ENCODE measurements at regions not wholly inside any gene's neighbourhood (a gene's known extent, or its start where the extent isn't known, plus 50 kb on each side); places are given as distances from the start of the nearest gene placed in this dataset.

DNA sequence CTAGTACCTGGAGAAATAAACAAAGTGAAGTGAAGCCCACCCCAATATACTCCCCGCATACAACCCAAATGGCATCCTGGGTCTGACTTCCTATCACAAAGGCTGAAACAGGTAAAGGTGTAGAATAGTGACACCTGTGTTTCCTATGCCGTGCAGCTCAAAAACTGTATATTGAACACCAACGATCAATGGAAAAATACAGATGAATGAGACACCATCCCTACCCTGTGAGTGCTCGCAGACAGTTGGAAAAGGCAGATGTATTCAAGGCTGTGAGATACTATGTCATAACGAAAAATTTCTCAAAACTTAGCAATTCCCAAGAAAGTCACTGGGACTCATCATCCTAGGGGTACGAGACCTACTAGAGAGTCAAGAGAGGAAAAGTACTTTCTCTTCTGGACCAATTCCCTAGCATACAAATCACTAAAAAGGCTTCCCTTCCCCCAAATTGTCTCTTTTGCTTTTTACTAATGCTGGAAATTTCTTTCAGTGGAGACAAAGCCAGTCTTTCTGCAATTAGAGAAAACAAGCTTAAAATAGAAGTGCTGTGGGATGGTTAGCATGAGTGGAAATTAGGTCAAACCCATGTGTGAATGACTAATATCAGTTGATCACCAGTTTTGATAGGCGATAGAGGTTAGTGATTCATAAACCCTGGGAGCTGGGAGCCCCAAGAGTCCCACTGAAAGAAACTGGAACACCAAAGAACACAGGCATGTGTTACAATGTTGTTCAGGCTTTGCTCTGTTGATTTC lies 249.7 kb downstream of the SPTSSA start:
- DNase-seq (ENCODE audit: extremely low read depth in 1 of 4, low spot score in 3 of 4) (no peak), ATAC-seq (no peak), FAIRE-seq (no peak)
- in situ Hi-C loops (cut with MboI) (no loop called here), intact Hi-C loops (cut with micrococcal nuclease) (no loop called here)
- no peaks in the 10 kb centered on the region for H3K9me1 ChIP-seq (ENCODE audit: control insufficient read depth, insufficient read depth, low read length)
- CTCF ChIA-PET (ENCODE audit: low intra/inter-chr PET ratio) = no interaction called here
- BruUV-seq (replicated peaks) = no TSS peak
- H3K4me2 ChIP-seq (ENCODE audit: insufficient read depth, low read length) = no peak overlapping the region
- H3K27me3 ChIP-seq (ENCODE audit: control insufficient read depth in 2 of 2, insufficient read depth in 2 of 2, low read length in 2 of 2) = peaks cover 0 to 3% of the 10 kb centered on the region in 2 experiments; a peak in 1 of 5 replicates
- no peaks in the 10 kb centered on the region for H3K79me2 ChIP-seq (ENCODE audit: control insufficient read depth, insufficient read depth, low read length)
- no peaks in the 10 kb centered on the region for H4K20me1 ChIP-seq (replicated peaks; ENCODE audit: control insufficient read depth, insufficient read depth, low read length)
- WGBS (ENCODE audit: insufficient coverage, low coverage, missing lambda C conversion rate) = 1% methylated on average over 7 of the region's 7 CpGs
- H3K4me3 ChIP-seq = no peak overlapping the region
- no peaks in the 10 kb centered on the region for H3K9me3 ChIP-seq (replicated peaks; ENCODE audit: control insufficient read depth, insufficient read depth, low read depth, low read length)
- H2AFZ ChIP-seq (ENCODE audit: low read depth, low read length) = no peak overlapping the region
- no peak overlapping the region for H3K27ac ChIP-seq (ENCODE audit: extremely low read depth, low read depth, low read length)
- POLR2A ChIA-PET = no interaction called here
- H3K9ac ChIP-seq (ENCODE audit: insufficient read depth in 1 of 2, low read depth in 2 of 2, low read length in 2 of 2) = no peak overlapping the region
- no peaks in the 10 kb centered on the region for H3K36me3 ChIP-seq (ENCODE audit: control insufficient read depth, insufficient read depth, low read length)
- H3K4me1 ChIP-seq (replicated peaks in 1 of 2; ENCODE audit: control insufficient read depth in 2 of 2, insufficient read depth in 2 of 2, low read length in 2 of 2) = no peaks in the 10 kb centered on the region
- TF ChIP-seq EP300 (IDR thresholded peaks at IDR 0.05; ENCODE audit: low read length) (no peak), CBFB (CRISPR knock-in tag; IDR thresholded peaks at IDR 0.05) (no peak), YBX1 (IDR thresholded peaks at IDR 0.05) (no peak), PPARD (CRISPR knock-in tag; IDR thresholded peaks at IDR 0.05) (no peak), ZNF134 (CRISPR knock-in tag; conservative IDR thresholded peaks at IDR 0.05) (no peak), STAT5A (IDR thresholded peaks at IDR 0.05; ENCODE audit: borderline replicate concordance, low read length) (no peak), CHD1 (IDR thresholded peaks at IDR 0.05; ENCODE audit: low read length) (no peak), ZNF668 (CRISPR knock-in tag; IDR thresholded peaks at IDR 0.05) (no peak), CBX2 (IDR thresholded peaks at IDR 0.05; ENCODE audit: insufficient read depth, low read length, poor library complexity, severe bottlenecking) (no peak), HNRNPL (IDR thresholded peaks at IDR 0.05; ENCODE audit: low read depth, low read length) (no peak), ZNF431 (CRISPR knock-in tag; IDR thresholded peaks at IDR 0.05) (no peak), EGR1 (conservative IDR thresholded peaks at IDR 0.05) (no peak)
- TF ChIP-seq, protein P1, sequence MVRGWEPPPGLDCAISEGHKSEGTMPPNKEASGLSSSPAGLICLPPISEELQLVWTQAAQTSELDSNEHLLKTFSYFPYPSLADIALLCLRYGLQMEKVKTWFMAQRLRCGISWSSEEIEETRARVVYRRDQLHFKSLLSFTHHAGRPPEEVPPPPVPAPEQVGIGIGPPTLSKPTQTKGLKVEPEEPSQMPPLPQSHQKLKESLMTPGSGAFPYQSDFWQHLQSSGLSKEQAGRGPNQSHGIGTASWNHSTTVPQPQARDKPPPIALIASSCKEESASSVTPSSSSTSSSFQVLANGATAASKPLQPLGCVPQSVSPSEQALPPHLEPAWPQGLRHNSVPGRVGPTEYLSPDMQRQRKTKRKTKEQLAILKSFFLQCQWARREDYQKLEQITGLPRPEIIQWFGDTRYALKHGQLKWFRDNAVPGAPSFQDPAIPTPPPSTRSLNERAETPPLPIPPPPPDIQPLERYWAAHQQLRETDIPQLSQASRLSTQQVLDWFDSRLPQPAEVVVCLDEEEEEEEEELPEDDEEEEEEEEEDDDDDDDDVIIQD (CRISPR knock-in tag; IDR thresholded peaks at IDR 0.05) = no peak
- TF ChIP-seq, protein P2, sequence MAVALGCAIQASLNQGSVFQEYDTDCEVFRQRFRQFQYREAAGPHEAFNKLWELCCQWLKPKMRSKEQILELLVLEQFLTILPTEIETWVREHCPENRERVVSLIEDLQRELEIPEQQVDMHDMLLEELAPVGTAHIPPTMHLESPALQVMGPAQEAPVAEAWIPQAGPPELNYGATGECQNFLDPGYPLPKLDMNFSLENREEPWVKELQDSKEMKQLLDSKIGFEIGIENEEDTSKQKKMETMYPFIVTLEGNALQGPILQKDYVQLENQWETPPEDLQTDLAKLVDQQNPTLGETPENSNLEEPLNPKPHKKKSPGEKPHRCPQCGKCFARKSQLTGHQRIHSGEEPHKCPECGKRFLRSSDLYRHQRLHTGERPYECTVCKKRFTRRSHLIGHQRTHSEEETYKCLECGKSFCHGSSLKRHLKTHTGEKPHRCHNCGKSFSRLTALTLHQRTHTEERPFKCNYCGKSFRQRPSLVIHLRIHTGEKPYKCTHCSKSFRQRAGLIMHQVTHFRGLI (CRISPR knock-in tag; IDR thresholded peaks at IDR 0.05) = no peak
- TF ChIP-seq, protein P3, sequence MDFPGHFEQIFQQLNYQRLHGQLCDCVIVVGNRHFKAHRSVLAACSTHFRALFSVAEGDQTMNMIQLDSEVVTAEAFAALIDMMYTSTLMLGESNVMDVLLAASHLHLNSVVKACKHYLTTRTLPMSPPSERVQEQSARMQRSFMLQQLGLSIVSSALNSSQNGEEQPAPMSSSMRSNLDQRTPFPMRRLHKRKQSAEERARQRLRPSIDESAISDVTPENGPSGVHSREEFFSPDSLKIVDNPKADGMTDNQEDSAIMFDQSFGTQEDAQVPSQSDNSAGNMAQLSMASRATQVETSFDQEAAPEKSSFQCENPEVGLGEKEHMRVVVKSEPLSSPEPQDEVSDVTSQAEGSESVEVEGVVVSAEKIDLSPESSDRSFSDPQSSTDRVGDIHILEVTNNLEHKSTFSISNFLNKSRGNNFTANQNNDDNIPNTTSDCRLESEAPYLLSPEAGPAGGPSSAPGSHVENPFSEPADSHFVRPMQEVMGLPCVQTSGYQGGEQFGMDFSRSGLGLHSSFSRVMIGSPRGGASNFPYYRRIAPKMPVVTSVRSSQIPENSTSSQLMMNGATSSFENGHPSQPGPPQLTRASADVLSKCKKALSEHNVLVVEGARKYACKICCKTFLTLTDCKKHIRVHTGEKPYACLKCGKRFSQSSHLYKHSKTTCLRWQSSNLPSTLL (IDR thresholded peaks at IDR 0.05) = no peak
- TF ChIP-seq, protein P4, sequence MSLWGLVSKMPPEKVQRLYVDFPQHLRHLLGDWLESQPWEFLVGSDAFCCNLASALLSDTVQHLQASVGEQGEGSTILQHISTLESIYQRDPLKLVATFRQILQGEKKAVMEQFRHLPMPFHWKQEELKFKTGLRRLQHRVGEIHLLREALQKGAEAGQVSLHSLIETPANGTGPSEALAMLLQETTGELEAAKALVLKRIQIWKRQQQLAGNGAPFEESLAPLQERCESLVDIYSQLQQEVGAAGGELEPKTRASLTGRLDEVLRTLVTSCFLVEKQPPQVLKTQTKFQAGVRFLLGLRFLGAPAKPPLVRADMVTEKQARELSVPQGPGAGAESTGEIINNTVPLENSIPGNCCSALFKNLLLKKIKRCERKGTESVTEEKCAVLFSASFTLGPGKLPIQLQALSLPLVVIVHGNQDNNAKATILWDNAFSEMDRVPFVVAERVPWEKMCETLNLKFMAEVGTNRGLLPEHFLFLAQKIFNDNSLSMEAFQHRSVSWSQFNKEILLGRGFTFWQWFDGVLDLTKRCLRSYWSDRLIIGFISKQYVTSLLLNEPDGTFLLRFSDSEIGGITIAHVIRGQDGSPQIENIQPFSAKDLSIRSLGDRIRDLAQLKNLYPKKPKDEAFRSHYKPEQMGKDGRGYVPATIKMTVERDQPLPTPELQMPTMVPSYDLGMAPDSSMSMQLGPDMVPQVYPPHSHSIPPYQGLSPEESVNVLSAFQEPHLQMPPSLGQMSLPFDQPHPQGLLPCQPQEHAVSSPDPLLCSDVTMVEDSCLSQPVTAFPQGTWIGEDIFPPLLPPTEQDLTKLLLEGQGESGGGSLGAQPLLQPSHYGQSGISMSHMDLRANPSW (CRISPR knock-in tag; IDR thresholded peaks at IDR 0.05) = no peak

Measured in K562 (cell line).